Neural cell (in vitro differentiated cells): ENCODE measurements at regions not wholly inside any gene's neighbourhood (a gene's known extent, or its start where the extent isn't known, plus 50 kb on each side); places are given as distances from the start of the nearest gene placed in this dataset.

ENCODE experiments used
- CTCF ChIP-seq: fragments of 450-650 bp; IDR thresholded peaks from 2 replicates; pipeline ENCODE4 v1.5.1; 2014; ENCODE audit warnings: antibody characterized with exemption, mild to moderate bottlenecking, moderate library complexity; ENCODE audit not compliant: poor library complexity, severe bottlenecking
- EZH2 ChIP-seq: fragments of 200-600, 300-800 bp; shearing (Covaris generic), sonication (generic); IDR thresholded peaks from 2 replicates; pipeline ENCODE4 v1.6.1; 2014; ENCODE audit warnings: antibody characterized with exemption, low read length, borderline replicate concordance, mild to moderate bottlenecking; ENCODE audit not compliant: insufficient read depth, poor library complexity, severe bottlenecking
- SMC3 ChIP-seq: fragments of 450-650 bp; conservative IDR thresholded peaks from 2 replicates; pipeline ENCODE4 v1.6.1; 2014; ENCODE audit warnings: antibody characterized with exemption, mild to moderate bottlenecking, moderate library complexity; ENCODE audit not compliant: poor library complexity
- TF ChIP-seq, protein P1 (sequence below): IDR thresholded peaks from 2 replicates; pipeline ENCODE4 v1.6.1; 2012; ENCODE audit warnings: borderline replicate concordance

- TF ChIP-seq CTCF (no peak), SMC3 (no peak), EZH2 (no peak)
- TF ChIP-seq, protein P1, sequence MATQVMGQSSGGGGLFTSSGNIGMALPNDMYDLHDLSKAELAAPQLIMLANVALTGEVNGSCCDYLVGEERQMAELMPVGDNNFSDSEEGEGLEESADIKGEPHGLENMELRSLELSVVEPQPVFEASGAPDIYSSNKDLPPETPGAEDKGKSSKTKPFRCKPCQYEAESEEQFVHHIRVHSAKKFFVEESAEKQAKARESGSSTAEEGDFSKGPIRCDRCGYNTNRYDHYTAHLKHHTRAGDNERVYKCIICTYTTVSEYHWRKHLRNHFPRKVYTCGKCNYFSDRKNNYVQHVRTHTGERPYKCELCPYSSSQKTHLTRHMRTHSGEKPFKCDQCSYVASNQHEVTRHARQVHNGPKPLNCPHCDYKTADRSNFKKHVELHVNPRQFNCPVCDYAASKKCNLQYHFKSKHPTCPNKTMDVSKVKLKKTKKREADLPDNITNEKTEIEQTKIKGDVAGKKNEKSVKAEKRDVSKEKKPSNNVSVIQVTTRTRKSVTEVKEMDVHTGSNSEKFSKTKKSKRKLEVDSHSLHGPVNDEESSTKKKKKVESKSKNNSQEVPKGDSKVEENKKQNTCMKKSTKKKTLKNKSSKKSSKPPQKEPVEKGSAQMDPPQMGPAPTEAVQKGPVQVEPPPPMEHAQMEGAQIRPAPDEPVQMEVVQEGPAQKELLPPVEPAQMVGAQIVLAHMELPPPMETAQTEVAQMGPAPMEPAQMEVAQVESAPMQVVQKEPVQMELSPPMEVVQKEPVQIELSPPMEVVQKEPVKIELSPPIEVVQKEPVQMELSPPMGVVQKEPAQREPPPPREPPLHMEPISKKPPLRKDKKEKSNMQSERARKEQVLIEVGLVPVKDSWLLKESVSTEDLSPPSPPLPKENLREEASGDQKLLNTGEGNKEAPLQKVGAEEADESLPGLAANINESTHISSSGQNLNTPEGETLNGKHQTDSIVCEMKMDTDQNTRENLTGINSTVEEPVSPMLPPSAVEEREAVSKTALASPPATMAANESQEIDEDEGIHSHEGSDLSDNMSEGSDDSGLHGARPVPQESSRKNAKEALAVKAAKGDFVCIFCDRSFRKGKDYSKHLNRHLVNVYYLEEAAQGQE = no peak
Observed at GRCh38 chr10:20659225-20659624, 237.9 kb downstream of the NEBL start.
